Suprapubic skin (tissue), 4 donors: ENCODE measurements at regions not wholly inside any gene's neighbourhood (a gene's known extent, or its start where the extent isn't known, plus 50 kb on each side); places are given as distances from the start of the nearest gene placed in this dataset.

Experiments used
- EP300 ChIP-seq: sonication (generic); formaldehyde crosslinking; IDR thresholded peaks from one replicate; pipeline ENCODE4 v1.6.1; 2017; ENCODE audit warnings: antibody characterized with exemption
- POLR2A ChIP-seq, 2 donors: fragments of 450-650 bp; IDR thresholded peaks; one replicate each; pipeline ENCODE4 v1.6.1; 2017; ENCODE audit warnings: antibody characterized with exemption in 2 of 2, mild to moderate bottlenecking in 2 of 2, moderate library complexity in 2 of 2
- POLR2AphosphoS5 ChIP-seq, 3 donors: sonication (generic); formaldehyde crosslinking; IDR thresholded peaks; one replicate each; pipeline ENCODE4 v1.6.1; 2017; ENCODE audit warnings: antibody characterized with exemption in 3 of 3
- TF ChIP-seq, protein P1 (sequence below), 2 donors: fragments of 200-600 bp in 1 of 2; fragments of 450-650 bp in 1 of 2; sonication (generic) in 1 of 2; IDR thresholded peaks; one replicate each; pipeline ENCODE4 v1.5.1; 2016 to 2019; ENCODE audit warnings: antibody characterized with exemption in 2 of 2, mild to moderate bottlenecking in 1 of 2, moderate library complexity in 1 of 2

DNA sequence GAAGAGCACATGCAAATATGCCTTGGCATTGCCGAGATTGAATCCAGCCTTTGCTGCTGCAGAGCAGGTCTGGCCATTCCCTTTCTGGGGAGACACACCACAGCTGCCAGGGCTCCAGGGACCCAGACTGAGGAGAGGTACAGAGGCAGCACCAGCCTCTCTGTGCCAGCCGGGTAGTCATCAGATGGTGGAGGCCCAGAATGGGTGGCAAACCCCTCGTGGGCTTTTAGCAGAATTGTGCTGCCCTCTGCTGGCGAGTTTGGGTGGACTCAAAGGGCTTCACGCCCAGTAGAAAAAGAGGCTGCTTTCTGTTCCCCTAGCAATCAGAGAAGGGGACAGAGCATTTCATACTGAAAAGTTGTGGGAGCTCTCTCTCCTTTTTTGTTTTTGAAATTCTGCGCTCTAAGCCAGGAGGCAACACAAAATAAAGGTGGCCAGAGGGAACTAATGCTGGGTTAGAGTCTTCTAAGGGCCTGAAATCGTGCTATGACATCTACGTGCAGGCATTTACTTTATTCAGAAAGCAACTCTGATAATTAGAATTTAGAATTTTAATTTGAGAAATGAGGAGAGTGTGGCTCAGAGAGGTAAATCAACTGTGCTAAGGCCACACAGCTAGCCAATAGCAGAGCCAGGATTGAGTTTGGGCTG lies 158.8 kb upstream of the NAV2 start:
- TF ChIP-seq POLR2A (IDR thresholded peaks at IDR 0.05) (no peak), EP300 (no peak), POLR2AphosphoS5 (IDR thresholded peaks at IDR 0.05) (no peak)
- TF ChIP-seq, protein P1, sequence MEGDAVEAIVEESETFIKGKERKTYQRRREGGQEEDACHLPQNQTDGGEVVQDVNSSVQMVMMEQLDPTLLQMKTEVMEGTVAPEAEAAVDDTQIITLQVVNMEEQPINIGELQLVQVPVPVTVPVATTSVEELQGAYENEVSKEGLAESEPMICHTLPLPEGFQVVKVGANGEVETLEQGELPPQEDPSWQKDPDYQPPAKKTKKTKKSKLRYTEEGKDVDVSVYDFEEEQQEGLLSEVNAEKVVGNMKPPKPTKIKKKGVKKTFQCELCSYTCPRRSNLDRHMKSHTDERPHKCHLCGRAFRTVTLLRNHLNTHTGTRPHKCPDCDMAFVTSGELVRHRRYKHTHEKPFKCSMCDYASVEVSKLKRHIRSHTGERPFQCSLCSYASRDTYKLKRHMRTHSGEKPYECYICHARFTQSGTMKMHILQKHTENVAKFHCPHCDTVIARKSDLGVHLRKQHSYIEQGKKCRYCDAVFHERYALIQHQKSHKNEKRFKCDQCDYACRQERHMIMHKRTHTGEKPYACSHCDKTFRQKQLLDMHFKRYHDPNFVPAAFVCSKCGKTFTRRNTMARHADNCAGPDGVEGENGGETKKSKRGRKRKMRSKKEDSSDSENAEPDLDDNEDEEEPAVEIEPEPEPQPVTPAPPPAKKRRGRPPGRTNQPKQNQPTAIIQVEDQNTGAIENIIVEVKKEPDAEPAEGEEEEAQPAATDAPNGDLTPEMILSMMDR (IDR thresholded peaks at IDR 0.05), result peak; percentile 64 to 76
